ENCODE measurements at regions not wholly inside any gene's neighbourhood (a gene's known extent, or its start where the extent isn't known, plus 50 kb on each side); places are given as distances from the start of the nearest gene placed in this dataset.

DNA sequence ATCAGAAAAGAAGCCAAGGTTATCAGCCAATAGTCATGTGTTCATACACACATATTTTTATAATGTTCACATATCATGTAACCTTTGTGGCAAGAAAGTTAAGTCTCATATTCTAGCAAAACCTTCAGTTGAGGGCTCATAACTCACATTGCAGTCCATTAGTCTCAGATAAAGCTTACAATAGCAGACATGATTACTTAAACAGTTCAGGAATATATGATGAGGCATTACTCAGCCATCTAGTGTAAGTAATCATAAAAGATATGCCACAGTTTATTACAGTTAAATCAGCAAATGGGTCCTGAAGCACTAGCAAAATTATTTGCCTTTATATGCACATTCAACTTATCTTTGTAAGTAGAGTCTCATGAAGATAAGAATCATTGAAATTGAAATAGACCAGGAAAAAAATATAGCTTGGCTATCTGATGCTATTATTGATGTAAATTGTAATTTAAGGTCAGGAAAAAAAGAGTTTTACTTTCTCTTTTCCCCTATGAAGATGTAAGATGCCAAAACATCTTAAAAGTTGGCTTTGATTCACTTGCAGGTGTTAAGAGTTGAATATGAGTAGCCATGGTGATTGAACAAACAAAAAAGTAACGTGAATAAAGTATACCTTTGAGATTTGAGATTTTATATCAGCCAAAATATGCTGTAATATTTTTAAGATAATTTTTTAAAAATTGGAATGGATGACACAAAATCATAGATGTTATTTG, 537.0 kb downstream of the SLC6A15 start:
- no peak overlapping the region for H2AK5ac ChIP-seq (ENCODE audit: low read length)
- H3K4me2 ChIP-seq (ENCODE audit: low read length) = no peak overlapping the region
- WGBS (ENCODE audit: extremely low coverage, insufficient coverage, low lambda C conversion rate) = no CpG with 5 or more reads among the region's 1 CpG
- no peak overlapping the region for H2BK5ac ChIP-seq (ENCODE audit: low read length)
- H3K56ac ChIP-seq (ENCODE audit: low read length) = no peak overlapping the region
- H2BK15ac ChIP-seq (replicated peaks; ENCODE audit: low read depth) = no peak overlapping the region
- H3K23ac ChIP-seq (ENCODE audit: low read length) = no peak overlapping the region
- H3K4ac ChIP-seq (ENCODE audit: low read depth, low read length) = no peak overlapping the region
- no peak overlapping the region for H3K9ac ChIP-seq (ENCODE audit: low read length)
- H4K5ac ChIP-seq (ENCODE audit: low read length) = no peak overlapping the region
- no peaks in the 10 kb centered on the region for H3K36me3 ChIP-seq (ENCODE audit: control insufficient read depth, insufficient read depth, low read length)
- H3K27me3 ChIP-seq (ENCODE audit: insufficient read depth, low read length, poor library complexity) = no peaks in the 10 kb centered on the region
- DNase-seq = no peak
- H4K8ac ChIP-seq (ENCODE audit: low read depth, low read length) = no peak overlapping the region
- H2BK120ac ChIP-seq (ENCODE audit: low read depth, low read length) = no peak overlapping the region
- H3K18ac ChIP-seq (ENCODE audit: low read length) = no peak overlapping the region
- no peak overlapping the region for H3K4me3 ChIP-seq (ENCODE audit: low read length)
- H3K4me1 ChIP-seq (ENCODE audit: control insufficient read depth, low read depth, low read length) = no peaks in the 10 kb centered on the region
- H3K79me2 ChIP-seq (ENCODE audit: control insufficient read depth, insufficient read depth, low read length) = no peaks in the 10 kb centered on the region
- no peak overlapping the region for H3K27ac ChIP-seq (ENCODE audit: low read depth, low read length)
- no peaks in the 10 kb centered on the region for H3K79me1 ChIP-seq (ENCODE audit: low read length)

- no peak overlapping the region for H3K18ac ChIP-seq (ENCODE audit: low read length)
- H2BK5ac ChIP-seq (ENCODE audit: low read length) = no peak overlapping the region
- no peak overlapping the region for H3K4me3 ChIP-seq (ENCODE audit: low read length)
- no peaks in the 10 kb centered on the region for H3K79me1 ChIP-seq (ENCODE audit: low read length)
- H3K4me1 ChIP-seq (ENCODE audit: control insufficient read depth, low read depth, low read length) = no peaks in the 10 kb centered on the region
- H4K8ac ChIP-seq (ENCODE audit: low read depth, low read length) = no peak overlapping the region
- no peak overlapping the region for H3K56ac ChIP-seq (ENCODE audit: low read length)
- no peaks in the 10 kb centered on the region for H3K27me3 ChIP-seq (ENCODE audit: insufficient read depth, low read length, poor library complexity)
- H3K36me3 ChIP-seq (ENCODE audit: control insufficient read depth, insufficient read depth, low read length) = no peaks in the 10 kb centered on the region
- no peak overlapping the region for H3K4me2 ChIP-seq (ENCODE audit: low read length)
- H2BK15ac ChIP-seq (replicated peaks; ENCODE audit: low read depth) = no peak overlapping the region
- H2BK120ac ChIP-seq (ENCODE audit: low read depth, low read length) = no peak overlapping the region
- no peak overlapping the region for H3K4ac ChIP-seq (ENCODE audit: low read depth, low read length)
- no peak overlapping the region for H2AK5ac ChIP-seq (ENCODE audit: low read length)
- H3K23ac ChIP-seq (ENCODE audit: low read length) = no peak overlapping the region
- DNase-seq = no peak
- no peaks in the 10 kb centered on the region for H3K79me2 ChIP-seq (ENCODE audit: control insufficient read depth, insufficient read depth, low read length)
- WGBS (ENCODE audit: extremely low coverage, insufficient coverage, low lambda C conversion rate) = no CpG with 5 or more reads among the region's 7 CpGs
- H4K5ac ChIP-seq (ENCODE audit: low read length) = no peak overlapping the region
- H3K9ac ChIP-seq (ENCODE audit: low read length) = no peak overlapping the region
- H3K27ac ChIP-seq (ENCODE audit: low read depth, low read length) = no peak overlapping the region
These were observed 550.1 kb downstream of the SLC6A15 start for GRCh38 chr12:84362552-84362897.

DNA sequence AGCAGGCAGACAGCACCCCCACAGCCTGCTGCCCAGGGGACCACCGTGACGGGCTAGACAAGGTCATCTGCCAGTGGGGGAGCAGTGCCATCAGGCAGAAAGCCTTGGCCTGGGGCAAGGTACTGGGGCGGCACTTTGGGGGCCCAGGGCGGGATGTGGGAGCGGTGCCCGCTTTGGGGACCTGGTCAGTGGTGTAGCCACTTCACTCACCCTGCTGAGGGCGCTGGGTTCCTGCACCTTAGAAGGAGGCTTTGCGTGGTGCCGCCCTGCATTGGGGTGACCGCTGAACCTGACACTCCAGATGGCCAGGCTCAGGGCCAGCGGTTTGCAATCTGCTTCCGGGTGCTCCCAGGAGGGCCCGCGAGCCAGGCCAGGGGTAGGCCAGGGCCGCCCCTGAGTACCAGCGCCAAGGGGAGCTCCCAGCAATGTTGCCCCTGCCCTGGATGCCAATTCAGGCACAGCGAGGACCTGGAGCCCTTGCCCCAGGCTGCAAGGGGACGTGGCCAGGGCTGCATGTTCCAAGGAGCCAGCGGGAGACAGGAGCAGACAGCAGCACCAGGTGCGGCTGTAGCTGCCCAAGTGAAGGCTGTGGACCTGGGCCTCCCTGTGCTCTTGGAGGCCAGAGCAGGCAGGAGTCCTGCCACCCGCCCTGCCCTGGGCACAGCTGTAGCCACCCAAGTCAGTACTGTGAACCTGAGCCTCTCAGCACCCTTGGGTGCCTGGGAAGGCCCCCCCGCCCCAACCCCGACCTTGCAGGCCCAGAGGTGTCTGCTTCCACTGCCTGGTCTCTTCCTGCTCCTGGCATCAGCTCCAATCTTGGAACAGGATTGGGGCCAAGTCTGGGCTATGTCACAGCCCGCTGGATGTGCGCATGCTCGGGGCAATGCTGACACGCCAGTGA, 550.7 kb downstream of the SLC6A15 start:
- no peaks in the 10 kb centered on the region for H3K79me1 ChIP-seq (ENCODE audit: low read length)
- no peak overlapping the region for H2AK5ac ChIP-seq (ENCODE audit: low read length)
- no peak overlapping the region for H3K18ac ChIP-seq (ENCODE audit: low read length)
- H3K27ac ChIP-seq (ENCODE audit: low read depth, low read length) = no peak overlapping the region
- no peak overlapping the region for H3K56ac ChIP-seq (ENCODE audit: low read length)
- no peak overlapping the region for H4K5ac ChIP-seq (ENCODE audit: low read length)
- WGBS (ENCODE audit: extremely low coverage, insufficient coverage, low lambda C conversion rate) = no CpG with 5 or more reads among the region's 27 CpGs
- H2BK5ac ChIP-seq (ENCODE audit: low read length) = no peak overlapping the region
- no peak overlapping the region for H2BK15ac ChIP-seq (replicated peaks; ENCODE audit: low read depth)
- H3K79me2 ChIP-seq (ENCODE audit: control insufficient read depth, insufficient read depth, low read length) = no peaks in the 10 kb centered on the region
- H3K4me3 ChIP-seq (ENCODE audit: low read length) = no peak overlapping the region
- no peak overlapping the region for H3K23ac ChIP-seq (ENCODE audit: low read length)
- H3K27me3 ChIP-seq (ENCODE audit: insufficient read depth, low read length, poor library complexity) = no peaks in the 10 kb centered on the region
- no peaks in the 10 kb centered on the region for H3K36me3 ChIP-seq (ENCODE audit: control insufficient read depth, insufficient read depth, low read length)
- H4K8ac ChIP-seq (ENCODE audit: low read depth, low read length) = no peak overlapping the region
- no peak overlapping the region for H2BK120ac ChIP-seq (ENCODE audit: low read depth, low read length)
- H3K4me1 ChIP-seq (ENCODE audit: control insufficient read depth, low read depth, low read length) = no peaks in the 10 kb centered on the region
- no peak for DNase-seq
- no peak overlapping the region for H3K9ac ChIP-seq (ENCODE audit: low read length)
- no peak overlapping the region for H3K4me2 ChIP-seq (ENCODE audit: low read length)
- H3K4ac ChIP-seq (ENCODE audit: low read depth, low read length) = no peak overlapping the region

GRCh38 chr12:84357314-84357713, 555.3 kb downstream of the SLC6A15 start:
- Histone ChIP-seq H3K18ac (ENCODE audit: low read length) (no peak overlapping the region), H4K8ac (ENCODE audit: low read depth, low read length) (no peak overlapping the region), H3K56ac (ENCODE audit: low read length) (no peak overlapping the region), H3K27me3 (ENCODE audit: insufficient read depth, low read length, poor library complexity) (no peaks in the 10 kb centered on the region), H2BK5ac (ENCODE audit: low read length) (no peak overlapping the region), H3K36me3 (ENCODE audit: control insufficient read depth, insufficient read depth, low read length) (no peaks in the 10 kb centered on the region), H3K4ac (ENCODE audit: low read depth, low read length) (no peak overlapping the region), H3K4me2 (ENCODE audit: low read length) (no peak overlapping the region), H4K5ac (ENCODE audit: low read length) (no peak overlapping the region), H3K4me3 (ENCODE audit: low read length) (no peak overlapping the region), H3K9ac (ENCODE audit: low read length) (no peak overlapping the region), H3K79me1 (ENCODE audit: low read length) (no peaks in the 10 kb centered on the region), H3K27ac (ENCODE audit: low read depth, low read length) (no peak overlapping the region), H3K23ac (ENCODE audit: low read length) (no peak overlapping the region), H2BK15ac (replicated peaks; ENCODE audit: low read depth) (no peak overlapping the region), H3K4me1 (ENCODE audit: control insufficient read depth, low read depth, low read length) (no peaks in the 10 kb centered on the region), H2AK5ac (ENCODE audit: low read length) (no peak overlapping the region), H3K79me2 (ENCODE audit: control insufficient read depth, insufficient read depth, low read length) (no peaks in the 10 kb centered on the region), H2BK120ac (ENCODE audit: low read depth, low read length) (no peak overlapping the region)
- WGBS (ENCODE audit: extremely low coverage, insufficient coverage, low lambda C conversion rate) = no CpG with 5 or more reads among the region's 3 CpGs
- DNase-seq = no peak

GRCh38 chr12:84356224-84356623, 556.4 kb downstream of the SLC6A15 start:
- no peak overlapping the region for H3K4ac ChIP-seq (ENCODE audit: low read depth, low read length)
- no peak for DNase-seq
- H3K79me1 ChIP-seq (ENCODE audit: low read length) = no peaks in the 10 kb centered on the region
- H2BK120ac ChIP-seq (ENCODE audit: low read depth, low read length) = no peak overlapping the region
- no peak overlapping the region for H4K8ac ChIP-seq (ENCODE audit: low read depth, low read length)
- H2BK15ac ChIP-seq (replicated peaks; ENCODE audit: low read depth) = no peak overlapping the region
- no peak overlapping the region for H2BK5ac ChIP-seq (ENCODE audit: low read length)
- H3K4me1 ChIP-seq (ENCODE audit: control insufficient read depth, low read depth, low read length) = no peaks in the 10 kb centered on the region
- no CpG with 5 or more reads among the region's 5 CpGs for WGBS (ENCODE audit: extremely low coverage, insufficient coverage, low lambda C conversion rate)
- no peak overlapping the region for H4K5ac ChIP-seq (ENCODE audit: low read length)
- H3K4me3 ChIP-seq (ENCODE audit: low read length) = no peak overlapping the region
- H3K18ac ChIP-seq (ENCODE audit: low read length) = no peak overlapping the region
- H3K56ac ChIP-seq (ENCODE audit: low read length) = no peak overlapping the region
- H3K9ac ChIP-seq (ENCODE audit: low read length) = no peak overlapping the region
- no peak overlapping the region for H2AK5ac ChIP-seq (ENCODE audit: low read length)
- no peak overlapping the region for H3K4me2 ChIP-seq (ENCODE audit: low read length)
- no peak overlapping the region for H3K23ac ChIP-seq (ENCODE audit: low read length)
- H3K27me3 ChIP-seq (ENCODE audit: insufficient read depth, low read length, poor library complexity) = no peaks in the 10 kb centered on the region
- H3K27ac ChIP-seq (ENCODE audit: low read depth, low read length) = no peak overlapping the region
- no peaks in the 10 kb centered on the region for H3K36me3 ChIP-seq (ENCODE audit: control insufficient read depth, insufficient read depth, low read length)
- H3K79me2 ChIP-seq (ENCODE audit: control insufficient read depth, insufficient read depth, low read length) = no peaks in the 10 kb centered on the region
